GM18505 (cell line): ENCODE measurements at regions not wholly inside any gene's neighbourhood (a gene's known extent, or its start where the extent isn't known, plus 50 kb on each side); places are given as distances from the start of the nearest gene placed in this dataset.
"Not testable (repeated sequence)": the region's sequence is repeated elsewhere in the genome, so short reads cannot be mapped to it uniquely, and the experiment has no call there.

Experiments
- ATAC-seq: cut with Tn5 transposase; IDR thresholded peaks from one replicate; pipeline ENCODE4 v1.9.1; 2021; ENCODE audit not compliant: unreplicated experiment
- POLR2A ChIP-seq: IDR thresholded peaks from 4 replicates; pipeline ENCODE4 v1.6.1; 2011; ENCODE audit warnings: borderline replicate concordance; ENCODE audit not compliant: insufficient read depth, insufficient read length; ENCODE audit errors: extremely low read depth

- TF ChIP-seq POLR2A: no peak
- no peak for ATAC-seq
Measured at GRCh38 chr14:51334566-51334965, 94.5 kb downstream of the TMX1 start.

- TF ChIP-seq POLR2A: no peak
- ATAC-seq: no peak
Measured at GRCh38 chr14:51335531-51335930, 95.5 kb downstream of the TMX1 start.

DNA sequence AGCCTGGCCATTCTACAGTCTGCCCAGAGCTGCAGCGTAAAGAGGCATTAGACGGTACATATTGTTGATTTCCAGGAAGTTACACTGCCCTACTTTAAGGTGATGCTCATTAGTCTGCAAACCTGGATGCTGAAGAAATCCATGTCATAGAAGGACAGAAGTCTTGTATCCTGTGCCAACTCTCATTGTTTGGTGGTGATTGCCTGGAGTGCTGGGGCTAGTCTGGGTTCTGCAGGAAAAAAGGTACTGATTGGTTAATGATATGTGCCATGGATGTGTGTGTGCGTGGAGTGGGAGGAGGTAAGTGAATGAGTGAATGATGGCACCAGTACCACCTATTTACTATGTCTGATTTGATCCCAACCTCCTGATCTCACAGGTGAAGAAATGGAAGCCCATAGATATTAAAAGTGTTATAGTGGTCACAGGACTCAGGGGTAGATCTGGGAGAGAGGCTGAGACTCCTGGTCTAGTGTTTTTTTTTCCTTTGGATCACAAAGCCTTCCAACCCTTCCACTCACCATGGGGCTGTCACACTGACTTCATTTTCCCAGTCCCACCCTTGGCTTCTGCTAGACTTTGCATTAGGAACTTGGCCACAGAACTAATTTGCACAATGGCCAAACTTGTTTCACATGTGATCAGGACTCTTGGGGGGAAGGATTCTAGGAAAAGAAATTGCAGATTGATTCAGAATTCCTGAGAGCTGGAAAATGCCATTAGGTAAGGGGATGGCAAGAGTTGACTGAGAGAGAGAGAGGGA is 96.1 kb downstream of the TMX1 start:
- no peak for ATAC-seq
- no peak for TF ChIP-seq POLR2A

- TF ChIP-seq POLR2A: no peak
- ATAC-seq: no peak
Measured at GRCh38 chr14:51336734-51337133, 96.7 kb downstream of the TMX1 start.

GRCh38 chr14:51337520-51337919 is 97.5 kb downstream of the TMX1 start:
- TF ChIP-seq POLR2A: no peak
- no peak for ATAC-seq

- no peak for ATAC-seq
- no peak for TF ChIP-seq POLR2A
Measured at GRCh38 chr14:51341338-51341737, 101.3 kb downstream of the TMX1 start.

DNA sequence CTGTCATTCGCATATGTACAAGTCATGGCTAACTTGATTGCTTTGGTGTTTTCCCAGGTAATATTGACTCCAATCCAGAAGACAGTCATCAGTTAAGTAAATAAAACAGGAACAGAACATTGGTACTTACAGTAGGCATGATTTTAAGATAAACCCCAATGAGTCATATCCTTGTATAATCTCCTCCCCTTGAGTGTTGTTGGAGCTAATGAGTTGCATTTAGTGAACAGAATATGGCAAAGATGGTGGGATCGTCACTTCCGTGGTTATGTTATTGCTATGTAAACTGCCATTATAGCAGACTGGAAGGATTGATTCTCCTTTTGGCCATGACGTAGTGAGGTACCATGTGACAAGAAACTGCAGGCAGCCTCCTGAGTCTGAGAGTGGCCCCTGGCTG is 102.2 kb downstream of the TMX1 start:
- TF ChIP-seq POLR2A: no peak
- ATAC-seq: no peak

DNA sequence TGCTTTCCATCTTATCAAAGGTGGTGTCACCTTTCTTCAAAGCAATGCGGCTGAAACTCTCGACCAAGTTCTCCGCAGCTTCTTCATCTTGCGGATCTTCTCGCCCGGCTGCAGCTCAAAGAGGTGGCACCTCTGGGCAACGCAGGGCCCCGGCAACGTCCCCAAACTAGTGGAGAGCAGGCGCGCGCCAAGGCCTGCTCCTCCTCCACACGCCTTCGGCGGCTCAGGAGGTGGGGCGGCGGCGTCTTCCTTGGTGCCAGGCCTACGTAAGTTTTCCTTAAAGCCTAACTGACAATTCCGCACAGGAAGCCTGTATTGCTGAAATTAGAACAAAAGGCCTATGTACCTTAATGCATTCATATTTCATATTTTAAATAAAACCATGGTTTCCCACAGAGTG is 112.0 kb downstream of the TMX1 start:
- no peak for TF ChIP-seq POLR2A
- ATAC-seq: no peak

GRCh38 chr14:51353901-51354300 is 113.9 kb downstream of the TMX1 start:
- no peak for TF ChIP-seq POLR2A
- ATAC-seq: no peak

GRCh38 chr14:51354846-51355245 is 114.8 kb downstream of the TMX1 start:
- no peak for ATAC-seq
- no peak for TF ChIP-seq POLR2A

DNA sequence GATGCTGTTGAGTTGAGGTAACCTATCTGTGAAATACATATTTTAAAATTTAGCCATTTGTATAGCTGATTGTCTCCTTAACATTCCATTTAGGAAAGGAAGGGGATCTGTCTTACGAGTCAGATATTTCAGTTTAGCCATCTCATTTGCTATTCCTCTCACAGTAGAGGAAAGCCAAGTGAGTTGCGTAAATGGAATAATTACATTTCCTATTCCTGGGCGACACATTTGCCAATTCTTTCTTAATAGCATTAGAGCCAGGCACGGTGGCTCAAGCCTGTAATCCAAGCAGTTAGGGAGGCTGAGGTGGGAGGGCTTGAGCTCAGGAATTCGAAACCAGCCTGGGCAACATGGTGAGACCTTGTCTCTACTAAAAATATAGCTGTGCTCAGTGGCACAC is 116.3 kb downstream of the TMX1 start:
- no peak for ATAC-seq
- no peak for TF ChIP-seq POLR2A

- TF ChIP-seq POLR2A: no peak
- no peak for ATAC-seq
Measured at GRCh38 chr14:51357250-51357649, 117.2 kb downstream of the TMX1 start.

GRCh38 chr14:51360592-51360991 is 120.5 kb downstream of the TMX1 start:
- no peak for ATAC-seq

DNA sequence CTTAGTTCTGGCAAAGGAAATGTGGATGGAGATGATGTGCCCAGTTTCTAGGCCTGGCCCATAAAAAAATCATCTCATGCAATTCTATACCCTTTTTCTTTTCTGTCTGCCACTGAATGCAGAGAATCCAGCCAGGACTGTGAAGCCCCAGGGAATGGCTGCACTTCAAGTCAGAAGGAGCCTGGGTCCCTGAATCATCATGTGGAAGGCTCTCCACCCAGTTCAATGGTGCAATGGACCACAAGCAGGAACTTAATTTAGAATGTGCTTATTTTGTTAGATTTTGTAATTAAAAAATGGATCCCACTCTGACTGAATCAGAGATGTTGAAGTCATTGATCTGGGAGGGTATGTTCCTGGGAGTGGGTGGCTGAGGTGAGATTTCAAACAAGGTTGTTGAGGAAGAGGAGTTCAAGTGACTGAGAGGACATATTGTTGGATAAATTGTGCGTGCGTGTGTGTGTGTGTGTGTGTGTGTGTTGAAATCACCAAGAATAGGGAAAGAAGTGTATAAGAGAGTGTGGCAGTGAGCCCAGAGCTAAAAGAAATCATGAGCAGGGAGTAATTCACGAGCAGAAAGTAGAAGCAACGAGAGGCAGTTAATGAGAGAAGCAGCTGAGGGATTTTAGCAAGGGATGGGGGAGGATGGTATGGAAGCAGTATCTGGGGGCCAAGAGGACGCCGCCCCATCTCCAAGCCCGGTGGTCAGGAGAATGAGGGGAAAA is 125.4 kb downstream of the TMX1 start:
- no peak for TF ChIP-seq POLR2A

More at GRCh38 chr14:51360592-51360991, 120.5 kb downstream of the TMX1 start:
- TF ChIP-seq POLR2A: no peak

GRCh38 chr14:51366460-51366859 is 126.4 kb downstream of the TMX1 start:
- not testable (repeated sequence) for ATAC-seq

More for the DNA sequence above, 125.4 kb downstream of the TMX1 start:
- no peak for ATAC-seq

DNA sequence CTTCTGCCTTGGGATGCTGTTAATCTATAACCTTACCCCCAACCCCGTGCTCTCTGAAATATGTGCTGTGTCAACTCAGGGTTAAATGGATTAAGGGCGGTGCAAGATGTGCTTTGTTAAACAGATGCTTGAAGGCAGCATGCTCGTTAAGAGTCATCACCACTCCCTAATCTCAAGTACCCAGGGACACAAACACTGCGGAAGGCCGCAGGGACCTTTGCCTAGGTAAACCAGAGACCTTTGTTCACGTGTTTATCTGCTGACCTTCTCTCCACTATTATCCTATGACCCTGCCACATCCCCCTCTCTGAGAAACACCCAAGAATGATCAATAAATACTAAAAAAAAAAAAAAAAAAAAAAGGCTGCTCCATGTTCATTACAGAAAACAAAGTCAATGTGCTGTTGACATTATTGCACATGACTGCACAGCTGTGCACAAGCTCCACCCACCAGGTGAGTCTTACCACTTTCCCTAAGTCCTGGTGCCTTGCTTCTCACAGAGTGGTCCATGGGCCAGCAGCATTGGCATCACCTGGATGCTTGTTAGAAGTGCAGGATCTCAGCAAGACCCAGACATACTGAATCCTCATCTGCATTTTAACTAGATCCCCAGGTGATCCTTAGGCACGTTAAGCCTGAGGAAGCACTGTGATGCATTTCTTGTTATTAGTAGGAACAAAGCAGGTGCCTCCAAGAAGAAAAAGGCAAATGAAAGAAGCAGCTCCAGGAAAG is 127.0 kb downstream of the TMX1 start:
- not testable (repeated sequence) for ATAC-seq
